Activated T-helper 1 cell treated with Interleukin-2 at 50 U/mL for 16 hours (primary cell): ENCODE measurements at regions not wholly inside any gene's neighbourhood (a gene's known extent, or its start where the extent isn't known, plus 50 kb on each side); places are given as distances from the start of the nearest gene placed in this dataset.

Experiments used
- DNase-seq: peaks from one replicate; pipeline ENCODE4 v3.0.0-alpha.2; 2020; ENCODE audit warnings: low read depth

DNA sequence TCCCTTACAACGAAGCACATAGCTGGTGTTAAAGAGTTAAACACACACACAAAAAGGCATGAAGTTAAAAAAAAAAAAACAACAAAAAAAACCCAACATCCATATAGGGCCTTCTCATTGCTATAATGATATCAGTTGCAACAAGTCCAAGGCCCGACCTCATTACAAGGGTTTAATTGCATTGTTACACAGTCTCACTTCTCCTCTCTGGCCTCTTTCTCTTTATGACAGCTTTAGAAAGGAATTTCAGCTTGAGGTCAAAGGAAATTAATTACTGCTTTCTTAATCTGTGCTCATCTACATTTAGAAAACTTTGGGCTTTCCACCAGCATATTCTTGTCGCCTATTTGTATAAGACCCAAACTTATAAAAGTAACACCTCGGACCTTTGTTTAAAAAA is 342.1 kb downstream of the NR2F2 start:
- DNase-seq: no peak

DNA sequence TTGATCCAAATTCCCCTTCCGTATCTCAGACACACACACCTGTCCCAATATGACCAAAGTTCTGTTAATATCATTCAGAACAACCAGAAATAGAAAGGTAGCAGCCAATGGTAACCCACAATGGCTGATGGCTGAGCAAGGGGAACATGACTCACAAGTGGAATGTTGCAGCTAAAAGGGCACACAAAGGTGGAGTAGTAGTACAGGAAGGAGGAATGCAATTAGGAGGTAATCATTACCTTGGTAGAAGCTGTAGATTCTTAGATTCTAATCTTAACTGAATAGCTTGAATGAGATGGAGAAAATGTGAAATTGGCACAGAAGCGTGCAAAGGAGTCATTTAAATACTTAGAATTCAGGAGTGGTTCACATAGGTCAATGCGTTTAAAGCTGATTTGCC is 347.9 kb downstream of the NR2F2 start:
- DNase-seq: no peak

DNA sequence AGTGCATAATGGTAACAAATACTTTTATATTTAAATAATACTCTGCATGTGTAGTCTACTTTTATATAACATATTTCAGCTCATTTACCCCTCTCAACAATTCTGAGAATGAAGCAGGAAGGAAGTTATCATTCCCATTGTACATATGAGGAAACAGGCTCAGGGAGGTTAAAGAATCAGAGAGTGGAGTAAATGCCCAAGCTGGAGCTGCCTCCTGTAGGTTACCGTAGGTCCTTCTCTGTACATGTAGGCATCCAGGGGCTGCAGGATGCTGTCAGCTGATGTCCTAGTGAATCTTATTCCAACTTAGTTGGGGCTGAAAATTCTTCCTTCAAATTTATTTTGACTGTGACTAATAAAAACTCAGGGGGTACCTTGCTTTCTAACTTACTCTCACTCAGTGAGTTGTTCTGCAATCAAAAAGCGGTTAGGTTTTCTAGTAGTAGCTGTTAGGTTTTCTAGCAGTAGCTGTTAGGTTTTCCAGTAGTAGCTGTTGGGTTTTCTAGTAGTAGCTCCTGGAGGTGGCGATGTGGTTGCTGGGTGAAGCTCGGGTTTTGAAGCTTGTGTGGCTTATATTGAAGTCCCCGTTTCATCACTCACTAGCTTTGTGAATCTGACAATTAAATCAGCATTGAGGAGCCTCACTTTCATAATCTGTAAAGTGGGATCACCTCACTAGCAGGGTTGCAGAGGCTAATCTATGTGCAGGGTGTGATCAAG is 357.0 kb downstream of the NR2F2 start:
- DNase-seq: no peak

DNA sequence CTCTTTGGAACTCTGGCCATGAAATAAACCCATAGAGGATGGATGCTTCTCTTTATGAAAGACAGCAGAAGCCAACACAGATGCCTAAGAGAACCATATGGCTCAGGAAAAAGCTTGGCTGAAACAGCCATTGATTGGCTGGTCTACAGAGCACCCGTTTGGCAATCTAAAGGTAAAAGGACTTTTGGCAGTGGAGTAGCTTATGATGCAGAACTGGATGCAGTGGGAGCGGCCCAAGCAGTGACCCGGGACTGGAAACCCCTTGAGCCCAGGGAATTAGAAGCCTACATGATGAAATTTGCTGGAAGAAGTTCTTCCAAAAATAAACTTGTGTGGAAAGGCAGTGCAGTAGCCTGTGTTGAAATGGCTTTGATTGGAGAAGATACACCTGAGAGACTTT is 360.2 kb downstream of the NR2F2 start:
- DNase-seq: no peak

DNA sequence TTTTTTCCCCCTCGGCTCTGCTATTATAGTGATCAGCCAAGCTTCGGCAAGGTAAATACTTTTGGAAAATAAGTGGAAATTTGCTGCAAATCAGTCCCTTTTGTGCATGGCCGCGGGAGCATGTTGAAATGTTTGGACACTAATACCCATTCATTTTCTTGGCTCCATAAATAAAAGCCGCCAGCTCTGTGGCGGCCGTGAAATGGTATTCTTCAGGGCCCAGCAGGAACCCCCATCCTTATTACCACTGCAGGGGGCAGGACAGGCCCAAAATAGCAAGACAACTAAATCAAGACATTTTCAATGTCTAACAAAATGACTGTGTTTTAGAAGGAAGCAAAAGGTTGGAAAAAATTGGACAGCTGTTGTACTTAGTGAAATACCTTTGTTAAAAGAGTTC is 362.3 kb downstream of the NR2F2 start:
- DNase-seq: no peak

DNA sequence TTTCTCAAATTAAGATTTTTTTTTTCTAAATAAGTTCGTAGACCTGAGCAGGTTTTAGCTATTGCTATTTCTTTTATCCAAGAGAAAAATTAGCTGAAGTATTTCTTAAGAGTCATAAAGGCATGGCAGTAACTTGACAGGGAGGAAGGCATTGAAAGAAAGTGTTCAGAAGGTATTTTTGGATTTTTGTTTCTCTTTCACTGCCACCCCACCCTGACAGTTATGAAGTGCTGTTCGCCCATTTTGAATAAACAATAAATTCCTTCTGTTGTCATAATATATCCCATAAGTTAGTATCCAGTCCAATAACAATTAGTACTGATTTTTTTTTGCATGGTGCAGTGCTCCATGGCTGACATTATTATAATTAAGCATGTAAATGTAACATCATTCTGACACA is 363.0 kb downstream of the NR2F2 start:
- no peak for DNase-seq

DNA sequence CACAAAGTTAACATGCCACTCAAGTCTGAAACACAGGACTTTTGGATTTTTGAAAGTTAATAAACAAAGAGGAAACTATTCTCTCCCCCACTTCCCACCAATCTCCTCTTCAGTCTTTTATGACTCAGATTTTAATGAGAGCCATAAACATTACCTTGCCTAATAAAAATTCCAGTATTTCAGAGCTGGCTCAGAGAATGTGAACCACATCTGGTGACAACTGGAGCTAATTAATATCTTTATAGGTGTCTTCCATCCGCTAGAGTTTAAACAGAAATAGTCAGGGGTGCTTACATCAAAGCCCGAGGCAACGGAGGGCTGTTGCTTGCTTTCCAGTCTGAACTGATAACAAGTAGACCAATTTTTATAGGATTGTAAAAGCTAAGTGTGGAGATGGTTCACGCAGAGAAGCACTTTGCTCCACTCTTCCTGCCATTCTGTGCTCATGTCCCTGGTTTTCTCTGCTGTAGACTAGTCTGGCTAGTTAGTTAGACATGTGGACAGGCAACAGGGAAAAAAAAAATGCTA is 363.6 kb downstream of the NR2F2 start:
- no peak for DNase-seq

DNA sequence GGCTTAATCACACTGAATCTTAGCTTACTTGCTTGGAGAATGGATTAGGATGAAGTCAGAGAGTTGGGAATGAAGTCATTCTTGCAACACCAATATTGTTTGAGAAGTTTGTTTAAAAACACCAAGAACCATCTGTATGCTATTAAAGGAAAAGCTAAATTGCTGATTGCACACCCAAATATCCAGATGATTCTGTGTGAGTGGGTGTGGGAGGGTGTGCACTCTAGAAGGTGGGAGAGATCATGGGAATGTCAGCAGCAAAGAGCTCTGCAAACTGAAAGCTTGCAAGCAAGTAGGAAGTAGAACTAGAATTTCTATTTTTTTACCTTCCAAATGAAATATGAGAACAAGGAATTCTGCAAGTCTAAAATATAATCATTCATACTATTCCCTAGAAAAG is 364.9 kb downstream of the NR2F2 start:
- no peak for DNase-seq

DNA sequence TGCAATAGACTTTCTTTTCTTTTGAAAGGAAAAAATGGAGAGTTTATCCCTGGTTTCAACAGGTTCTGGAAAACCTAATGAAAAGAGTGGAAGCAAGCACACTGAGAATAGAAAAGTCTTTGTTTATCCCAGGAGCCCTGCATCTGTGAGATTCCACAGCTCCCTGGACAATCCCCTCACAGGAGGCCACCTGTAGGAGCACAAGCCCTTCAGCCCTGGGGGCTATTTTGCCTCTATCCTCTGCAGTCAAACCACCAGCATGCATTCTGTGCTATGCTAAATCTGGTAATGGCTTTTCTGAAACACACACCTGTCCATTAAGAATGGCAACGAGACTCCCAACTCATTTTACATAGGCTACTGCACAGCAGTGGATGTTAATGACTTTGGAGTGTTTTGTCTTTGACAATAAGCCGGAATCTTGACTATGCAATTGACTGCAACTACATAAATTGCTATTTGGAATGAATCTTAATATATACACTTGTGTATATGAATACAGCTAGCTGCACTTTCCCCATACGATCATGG is 369.4 kb downstream of the NR2F2 start:
- DNase-seq: no peak

DNA sequence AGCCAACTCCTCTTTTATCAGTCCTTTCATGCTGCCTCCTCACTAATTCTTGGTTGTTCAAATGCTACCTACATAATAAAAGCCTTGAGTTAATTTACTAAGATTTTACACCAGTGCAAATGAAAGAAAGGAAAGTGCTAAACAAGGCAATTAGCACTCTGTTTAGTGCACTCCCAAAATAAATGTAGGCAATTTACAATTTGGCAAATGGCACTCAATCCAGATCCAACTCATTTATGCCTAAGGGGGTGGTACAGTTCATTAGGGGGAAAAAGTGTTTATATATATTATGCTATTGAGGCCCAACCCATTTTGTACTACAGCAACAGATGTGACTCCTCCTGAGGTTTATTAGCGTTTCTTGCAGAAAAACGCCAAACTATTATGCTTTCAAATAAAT is 370.1 kb downstream of the NR2F2 start:
- no peak for DNase-seq

DNA sequence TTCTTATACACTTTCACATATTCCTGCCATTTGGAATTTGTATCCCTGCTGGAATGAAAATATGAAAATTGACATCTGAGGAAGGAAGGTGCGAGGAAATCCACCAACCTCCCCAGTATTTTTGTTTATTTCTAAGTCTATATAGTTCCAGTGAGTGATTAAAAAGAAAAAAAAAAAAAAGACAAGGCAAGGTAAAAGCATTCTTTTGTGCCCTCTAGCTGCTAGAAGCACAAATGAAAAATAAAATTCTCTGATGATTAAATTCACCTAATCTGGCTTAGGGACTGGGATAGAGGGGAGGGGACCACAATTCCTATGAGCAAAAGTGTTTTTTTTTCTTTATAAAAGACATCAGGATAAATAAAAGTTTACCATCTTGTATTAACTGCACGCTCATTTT is 370.9 kb downstream of the NR2F2 start:
- no peak for DNase-seq

DNA sequence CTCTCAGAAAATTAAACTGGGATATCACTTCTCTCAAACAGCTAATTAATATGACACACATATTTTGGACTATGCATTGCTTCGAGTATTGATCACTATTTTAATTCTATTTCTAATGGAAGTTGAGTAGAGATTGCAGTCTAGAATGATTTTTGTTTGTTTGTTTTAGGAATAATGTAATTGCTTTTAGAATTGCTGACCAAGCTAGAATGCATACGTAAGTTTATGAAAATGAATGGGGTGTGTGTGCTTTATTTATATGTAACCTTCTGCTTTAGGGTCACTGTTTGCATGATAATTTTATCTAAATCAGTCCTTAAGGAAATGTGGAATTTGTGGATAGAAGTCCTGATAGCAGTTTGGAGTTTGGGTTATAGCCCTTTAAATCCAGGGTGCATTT is 371.4 kb downstream of the NR2F2 start:
- no peak for DNase-seq

DNA sequence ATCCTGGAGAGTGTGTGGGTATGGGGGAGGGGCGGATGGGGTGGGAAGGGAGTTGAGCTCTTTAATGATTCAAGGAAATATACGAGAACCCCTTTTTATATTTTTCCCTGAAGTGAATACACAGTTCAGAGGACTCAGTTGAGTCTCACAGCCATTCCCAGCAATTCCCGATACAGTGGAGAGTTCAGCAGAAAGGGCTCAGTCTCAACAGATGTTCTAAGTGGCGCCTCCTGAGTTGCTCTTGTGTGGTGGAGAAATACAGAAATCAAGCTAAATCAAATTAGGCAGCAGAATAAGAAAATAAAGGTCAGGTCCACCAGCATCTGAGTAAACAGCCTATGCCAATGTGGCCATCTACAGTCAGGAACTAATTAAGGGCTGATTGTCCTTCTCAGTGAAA is 372.1 kb downstream of the NR2F2 start:
- no peak for DNase-seq

DNA sequence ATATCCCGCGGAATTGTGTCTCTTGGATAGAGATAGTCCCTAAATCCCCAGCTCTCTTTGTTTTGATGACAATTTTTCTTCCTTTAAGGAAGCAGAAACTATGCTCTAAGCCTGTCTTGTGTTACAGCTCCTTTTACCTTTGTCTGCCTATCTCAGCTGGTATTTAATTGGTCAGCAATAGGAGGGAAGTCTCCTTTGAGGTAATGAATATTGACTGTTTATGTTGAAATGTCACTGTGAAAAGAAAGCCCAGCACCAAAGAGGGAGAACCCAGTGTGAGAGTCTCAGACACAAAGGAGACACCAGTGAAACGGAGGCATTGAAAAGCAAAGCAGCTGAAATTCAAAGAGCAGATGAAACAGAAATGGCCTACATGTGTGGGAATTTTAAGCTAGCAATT is 372.6 kb downstream of the NR2F2 start:
- no peak for DNase-seq

DNA sequence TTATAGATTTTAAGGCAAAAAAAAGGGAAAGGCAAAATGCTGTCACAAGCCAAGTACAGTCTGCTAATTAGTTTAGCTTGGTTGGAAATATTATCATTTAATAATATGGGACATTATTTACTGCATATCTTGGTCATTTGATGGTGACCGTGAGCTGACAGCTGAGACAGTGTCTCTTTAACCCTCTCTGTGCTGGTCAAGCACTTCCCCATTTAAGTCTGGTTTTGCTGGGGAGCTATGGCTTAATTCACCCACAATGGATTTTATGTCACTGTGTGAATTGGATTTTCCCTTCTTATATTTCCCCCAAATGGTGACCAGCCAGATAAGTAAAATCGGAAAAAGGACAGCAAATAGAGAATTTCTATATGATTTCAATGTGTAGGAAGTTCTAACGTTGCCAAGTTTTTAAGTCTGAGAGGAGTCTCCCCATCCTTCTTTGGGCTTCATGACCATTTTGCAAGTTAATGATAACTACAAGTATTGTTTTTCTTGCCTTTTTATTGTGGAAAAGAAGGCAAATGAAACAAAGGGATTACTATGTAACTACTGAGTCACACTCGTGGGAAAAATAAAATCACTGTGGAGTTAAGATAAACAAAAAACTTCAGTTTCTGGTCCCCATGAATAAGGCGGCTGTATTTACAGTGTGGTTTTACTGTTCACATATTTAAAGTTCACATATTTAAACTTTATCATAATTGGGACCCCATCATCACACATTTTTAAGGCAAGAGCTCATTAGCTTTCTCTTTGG is 373.5 kb downstream of the NR2F2 start:
- DNase-seq: no peak

DNA sequence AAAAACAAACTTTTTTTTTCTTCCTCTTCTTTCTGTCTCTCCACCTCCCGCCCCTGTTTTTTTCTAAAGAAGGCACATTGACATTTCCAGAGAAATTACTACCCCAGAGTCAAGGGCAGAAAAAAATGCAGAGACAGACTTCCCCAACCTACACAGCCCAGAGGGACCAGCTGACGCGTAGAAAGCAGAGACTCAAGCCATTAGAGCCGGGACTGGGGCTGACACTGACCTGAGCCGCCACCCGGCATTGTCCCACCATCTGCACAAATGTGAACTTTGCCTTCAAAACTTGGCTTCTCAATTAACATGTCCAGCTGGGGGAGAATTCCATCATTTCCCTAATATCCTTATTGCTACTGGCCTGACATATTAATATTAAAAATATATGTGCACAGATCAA is 385.6 kb downstream of the NR2F2 start:
- DNase-seq: no peak

DNA sequence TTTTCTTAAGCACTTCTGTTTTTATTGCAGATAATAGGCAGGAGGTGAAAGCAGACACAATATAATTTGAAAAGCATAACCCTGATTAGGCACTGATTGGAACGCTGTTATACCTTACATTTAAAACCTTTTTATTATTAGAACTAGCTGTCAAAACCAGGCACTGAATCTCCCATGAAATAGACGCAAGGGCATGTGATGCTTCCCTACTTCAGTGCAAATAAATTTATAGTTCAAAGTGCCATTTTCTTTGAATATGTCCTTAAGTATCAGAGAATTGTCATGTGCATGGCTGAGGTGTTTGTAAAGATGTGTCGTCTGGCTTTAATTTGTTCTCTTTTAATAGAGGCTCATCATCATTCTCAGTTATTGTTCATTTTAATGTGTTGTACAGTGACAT is 386.0 kb downstream of the NR2F2 start:
- no peak for DNase-seq

DNA sequence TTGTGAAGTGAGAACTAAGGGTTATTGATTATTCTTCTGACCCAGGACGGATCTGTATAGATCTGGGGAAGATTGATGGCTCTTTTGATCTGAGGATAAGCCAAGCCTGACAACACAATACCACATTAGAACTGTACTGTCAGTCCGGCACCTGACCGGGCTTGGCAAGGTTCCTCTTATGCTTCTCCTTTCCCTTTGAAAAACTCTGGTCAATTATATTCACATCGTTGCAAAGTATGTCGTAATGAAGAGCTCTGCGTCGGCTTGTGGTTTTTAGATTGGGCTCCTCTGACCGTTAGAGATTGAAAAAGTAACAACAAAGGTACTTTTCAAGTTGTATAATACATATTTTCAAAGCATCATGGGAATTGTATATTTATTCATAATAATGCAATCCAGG is 389.8 kb downstream of the NR2F2 start:
- no peak for DNase-seq

DNA sequence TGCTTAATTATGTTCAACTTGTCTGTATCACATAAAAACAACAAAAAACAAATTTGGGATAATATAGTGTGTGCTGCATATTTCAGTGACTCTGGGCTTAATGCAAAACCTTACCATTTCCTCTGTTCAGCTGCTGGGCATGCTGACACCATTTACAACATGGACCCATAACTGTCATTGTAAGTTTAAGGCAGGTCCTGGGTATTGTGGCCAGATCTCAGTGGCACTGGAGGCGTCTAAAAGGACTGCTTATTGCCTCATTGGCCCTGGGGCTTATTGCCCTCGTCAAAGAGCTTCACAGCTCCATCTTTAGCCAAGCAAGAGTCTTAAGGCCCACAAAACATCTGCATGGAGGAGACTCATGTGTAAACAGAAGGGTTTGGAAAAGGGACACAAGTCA is 390.2 kb downstream of the NR2F2 start:
- DNase-seq: no peak

DNA sequence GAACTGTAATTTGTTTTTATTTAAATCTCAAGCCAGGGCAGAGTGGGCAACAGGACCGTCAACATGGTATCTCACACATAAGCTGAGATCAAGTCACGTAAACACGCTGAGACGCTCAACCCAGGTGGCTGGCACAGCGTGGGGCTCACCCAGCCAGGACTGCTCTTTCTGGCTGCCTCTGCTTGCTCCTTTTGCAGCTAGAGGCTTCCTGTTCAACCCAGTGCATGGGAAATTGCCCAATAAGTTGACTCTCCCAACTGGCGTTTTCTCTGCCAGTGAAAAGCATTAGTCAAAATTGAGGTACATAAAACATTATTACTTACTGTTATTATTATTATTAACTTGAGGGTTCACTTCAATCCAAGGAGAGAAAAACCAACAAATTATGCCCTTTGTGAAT is 398.1 kb downstream of the NR2F2 start:
- no peak for DNase-seq

DNA sequence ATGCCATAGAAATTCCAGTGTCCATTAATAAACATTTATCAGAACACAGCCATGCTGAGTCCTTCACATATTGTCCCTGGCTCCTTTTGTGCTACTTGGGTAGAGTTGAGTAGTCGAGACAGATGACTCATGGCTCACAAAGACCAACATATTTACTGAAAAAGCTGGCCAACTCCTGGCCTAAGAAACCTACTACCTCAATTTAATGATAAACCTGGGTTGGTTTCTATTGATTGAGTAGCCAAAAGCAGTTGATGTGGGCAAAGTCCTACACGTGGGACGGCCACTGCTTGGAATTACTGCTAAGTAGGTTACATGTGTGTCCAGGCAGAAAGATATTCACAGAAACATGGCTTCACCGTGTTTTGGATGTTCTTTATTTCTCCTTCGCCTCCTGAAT is 402.2 kb downstream of the NR2F2 start:
- DNase-seq: no peak

DNA sequence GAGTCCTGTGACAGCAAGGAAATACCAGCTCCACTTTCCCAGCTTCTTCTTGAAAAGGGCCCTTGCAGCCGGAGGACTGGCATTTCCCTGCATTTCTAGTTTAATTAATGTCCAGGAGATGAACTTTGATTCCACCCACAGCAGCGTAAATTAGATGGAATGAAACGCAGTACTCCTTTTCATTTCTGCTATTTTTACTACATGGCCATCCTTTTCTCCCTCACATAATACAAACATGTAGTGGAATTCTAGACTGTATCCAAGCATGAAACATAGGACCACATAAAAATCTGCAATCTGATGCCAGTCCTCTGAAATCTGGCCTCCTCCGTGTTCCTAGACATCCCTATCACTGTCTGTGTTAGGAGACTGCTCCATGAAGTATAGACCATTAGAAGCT is 403.2 kb downstream of the NR2F2 start:
- DNase-seq: no peak

DNA sequence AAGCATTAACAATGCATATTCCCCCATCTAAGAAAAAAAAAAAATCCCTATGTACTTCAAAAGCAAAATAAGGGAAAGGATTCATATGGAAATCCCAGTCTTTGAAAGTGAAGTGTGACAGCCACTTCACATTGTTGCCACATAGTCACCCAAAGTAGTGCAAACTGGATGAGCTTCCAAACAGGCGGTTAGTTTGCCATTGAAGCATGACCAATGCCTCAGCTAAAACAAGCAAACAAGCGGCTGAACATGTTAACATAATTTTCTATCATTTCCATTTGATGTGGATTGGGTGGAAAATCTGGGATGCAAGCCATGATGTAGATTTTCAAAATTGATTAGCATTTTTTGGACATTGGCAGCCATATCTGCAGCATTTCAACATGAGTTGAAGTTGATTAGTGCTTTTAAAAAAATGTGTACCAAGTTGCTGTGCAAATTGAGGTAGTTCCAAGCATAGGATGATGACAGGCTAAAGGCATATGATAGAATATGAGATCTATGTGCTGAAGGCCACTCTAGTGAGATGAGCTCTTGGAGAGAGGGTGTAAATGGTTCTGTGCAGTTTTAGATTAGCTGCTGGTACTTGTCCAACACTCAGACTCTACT is 405.2 kb downstream of the NR2F2 start:
- no peak for DNase-seq
